ENCODE measurements at regions not wholly inside any gene's neighbourhood (a gene's known extent, or its start where the extent isn't known, plus 50 kb on each side); places are given as distances from the start of the nearest gene placed in this dataset.

GRCh38 chr9:106456581-106456980 is 406.4 kb upstream of the ZNF462 start:
- no peaks in the 10 kb centered on the region for H3K9me3 ChIP-seq (ENCODE audit: control insufficient read depth, insufficient read depth, low read length)
- H3K27ac ChIP-seq (ENCODE audit: low read depth, low read length) = no peak overlapping the region
- DNase-seq (ENCODE audit: low read depth in 4 of 6, low spot score in 6 of 6) = no peak
- H3K27me3 ChIP-seq (ENCODE audit: control insufficient read depth, insufficient read depth, low read length) = no peaks in the 10 kb centered on the region
- H3K4me1 ChIP-seq (ENCODE audit: control insufficient read depth, insufficient read depth, low read length) = no peaks in the 10 kb centered on the region
- no peaks in the 10 kb centered on the region for H3K36me3 ChIP-seq (ENCODE audit: control insufficient read depth, insufficient read depth, low read length)
- 53% methylated on average over 3 of the region's 4 CpGs for WGBS (ENCODE audit: insufficient coverage)
- H3K4me3 ChIP-seq (ENCODE audit: low read depth, low read length) = no peak overlapping the region

DNA sequence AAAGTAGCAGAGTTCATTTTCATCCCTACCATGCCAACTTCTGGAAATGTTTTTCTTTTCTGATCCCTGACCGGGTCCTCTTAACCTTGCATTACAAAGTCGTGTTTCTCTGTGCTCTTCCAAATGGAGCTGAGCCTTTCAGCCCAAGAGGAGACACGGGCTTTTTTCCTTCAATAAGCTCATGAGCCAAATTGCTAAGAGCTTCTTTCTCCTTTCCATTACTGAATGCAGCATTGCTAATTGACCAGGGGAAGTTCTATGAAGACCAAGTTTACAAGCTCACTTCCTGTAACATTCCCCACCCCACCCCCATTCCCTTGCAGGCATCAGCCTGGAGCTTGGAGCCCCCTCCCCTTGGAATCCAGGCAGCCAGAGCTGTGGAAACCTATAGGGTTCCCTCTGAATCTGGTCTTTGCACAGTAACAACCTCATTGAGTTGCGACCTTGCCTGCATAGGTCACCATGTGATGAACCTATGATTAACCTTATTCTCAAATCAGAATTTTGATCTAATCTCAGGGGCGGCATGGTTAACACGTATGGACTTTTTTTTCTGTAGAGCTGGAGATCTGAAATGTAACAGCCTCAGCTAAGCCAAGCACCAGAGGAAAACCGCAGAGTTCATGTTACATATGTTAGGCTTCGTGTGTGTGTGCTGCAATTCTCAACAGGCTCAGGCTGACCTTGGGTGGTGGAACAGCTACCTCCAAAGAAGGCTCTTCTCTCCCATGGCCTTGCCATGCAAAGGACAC is 395.7 kb upstream of the ZNF462 start:
- H3K27me3 ChIP-seq (ENCODE audit: control insufficient read depth, insufficient read depth, low read length) = no peaks in the 10 kb centered on the region
- H3K4me3 ChIP-seq (ENCODE audit: low read depth, low read length) = no peak overlapping the region
- peaks cover 2% of the 10 kb centered on the region for H3K9me3 ChIP-seq (ENCODE audit: control insufficient read depth, insufficient read depth, low read length)
- no peaks in the 10 kb centered on the region for H3K4me1 ChIP-seq (ENCODE audit: control insufficient read depth, insufficient read depth, low read length)
- DNase-seq (ENCODE audit: low read depth in 4 of 6, low spot score in 6 of 6) = peak in 1 of 6 donors; percentile 5
- WGBS (ENCODE audit: insufficient coverage) = 39% methylated on average over 3 of the region's 8 CpGs
- no peak overlapping the region for H3K27ac ChIP-seq (ENCODE audit: low read depth, low read length)
- H3K36me3 ChIP-seq (ENCODE audit: control insufficient read depth, insufficient read depth, low read length) = no peaks in the 10 kb centered on the region

DNA sequence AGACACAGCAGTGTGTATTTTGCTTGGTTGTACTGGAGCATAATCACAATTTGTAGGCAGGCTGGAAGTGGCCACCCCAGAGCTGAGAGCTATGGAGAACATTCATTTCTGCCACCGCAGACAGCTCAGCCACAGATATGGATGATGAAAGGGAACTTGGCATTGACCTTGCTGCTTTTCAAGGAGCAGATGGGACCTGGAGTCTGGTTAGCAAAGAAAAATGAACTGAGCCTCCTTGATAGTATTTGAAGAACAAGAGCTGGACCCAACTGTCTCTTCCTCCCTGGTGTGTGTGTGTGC is 395.2 kb upstream of the ZNF462 start:
- 100% methylated on average over 1 of the region's 1 CpG for WGBS (ENCODE audit: insufficient coverage)
- Histone ChIP-seq H3K27me3 (ENCODE audit: control insufficient read depth, insufficient read depth, low read length) (no peaks in the 10 kb centered on the region), H3K27ac (ENCODE audit: low read depth, low read length) (no peak overlapping the region), H3K4me1 (ENCODE audit: control insufficient read depth, insufficient read depth, low read length) (no peaks in the 10 kb centered on the region), H3K9me3 (ENCODE audit: control insufficient read depth, insufficient read depth, low read length) (peaks cover 2% of the 10 kb centered on the region), H3K4me3 (ENCODE audit: low read depth, low read length) (no peak overlapping the region), H3K36me3 (ENCODE audit: control insufficient read depth, insufficient read depth, low read length) (no peaks in the 10 kb centered on the region)
- DNase-seq (ENCODE audit: low read depth in 4 of 6, low spot score in 6 of 6) = peak in 1 of 6 donors; percentile 10

- H3K9me3 ChIP-seq (ENCODE audit: control insufficient read depth, insufficient read depth, low read length) = peaks cover 2% of the 10 kb centered on the region
- no peak overlapping the region for H3K4me3 ChIP-seq (ENCODE audit: low read depth, low read length)
- DNase-seq (ENCODE audit: low read depth in 4 of 6, low spot score in 6 of 6) = no peak
- H3K27me3 ChIP-seq (ENCODE audit: control insufficient read depth, insufficient read depth, low read length) = no peaks in the 10 kb centered on the region
- H3K27ac ChIP-seq (ENCODE audit: low read depth, low read length) = no peak overlapping the region
- no peaks in the 10 kb centered on the region for H3K4me1 ChIP-seq (ENCODE audit: control insufficient read depth, insufficient read depth, low read length)
- H3K36me3 ChIP-seq (ENCODE audit: control insufficient read depth, insufficient read depth, low read length) = no peaks in the 10 kb centered on the region
Observed at GRCh38 chr9:106468431-106468830, 394.5 kb upstream of the ZNF462 start.

DNA sequence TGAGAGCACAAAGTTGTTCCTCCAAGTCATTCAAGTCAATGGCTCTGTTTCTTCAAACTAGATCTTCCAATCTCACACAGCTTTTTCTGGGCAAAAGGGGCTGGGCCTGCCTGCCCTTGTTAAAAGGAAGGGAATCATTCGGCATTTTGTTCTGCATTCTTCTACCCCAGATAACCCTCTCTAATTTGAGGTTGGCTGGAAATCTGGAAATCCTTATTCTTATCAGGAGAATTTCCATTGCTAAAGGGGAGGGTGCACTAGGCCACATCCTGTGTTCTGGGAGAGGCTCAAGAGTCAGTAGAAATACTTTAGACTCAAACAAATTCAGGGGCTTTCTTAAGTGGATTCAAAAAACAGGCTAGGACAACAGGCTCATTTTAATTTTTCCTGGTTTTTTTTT is 384.7 kb upstream of the ZNF462 start:
- no peak overlapping the region for H3K4me3 ChIP-seq (ENCODE audit: low read depth, low read length)
- no peak overlapping the region for H3K27ac ChIP-seq (ENCODE audit: low read depth, low read length)
- H3K4me1 ChIP-seq (ENCODE audit: control insufficient read depth, insufficient read depth, low read length) = no peaks in the 10 kb centered on the region
- H3K27me3 ChIP-seq (ENCODE audit: control insufficient read depth, insufficient read depth, low read length) = no peaks in the 10 kb centered on the region
- no peaks in the 10 kb centered on the region for H3K9me3 ChIP-seq (ENCODE audit: control insufficient read depth, insufficient read depth, low read length)
- H3K36me3 ChIP-seq (ENCODE audit: control insufficient read depth, insufficient read depth, low read length) = no peaks in the 10 kb centered on the region
- no CpG with 5 or more reads among the region's 1 CpG for WGBS (ENCODE audit: insufficient coverage)
- DNase-seq (ENCODE audit: low read depth in 4 of 6, low spot score in 6 of 6) = no peak

- no CpG with 5 or more reads among the region's 2 CpGs for WGBS (ENCODE audit: insufficient coverage)
- Histone ChIP-seq H3K9me3 (ENCODE audit: control insufficient read depth, insufficient read depth, low read length) (no peaks in the 10 kb centered on the region), H3K4me1 (ENCODE audit: control insufficient read depth, insufficient read depth, low read length) (no peaks in the 10 kb centered on the region), H3K27me3 (ENCODE audit: control insufficient read depth, insufficient read depth, low read length) (no peaks in the 10 kb centered on the region), H3K27ac (ENCODE audit: low read depth, low read length) (no peak overlapping the region), H3K4me3 (ENCODE audit: low read depth, low read length) (no peak overlapping the region), H3K36me3 (ENCODE audit: control insufficient read depth, insufficient read depth, low read length) (no peaks in the 10 kb centered on the region)
- peak in 1 of 6 donors; percentile 36 for DNase-seq (ENCODE audit: low read depth in 4 of 6, low spot score in 6 of 6)
Observed at GRCh38 chr9:106478727-106479126, 384.2 kb upstream of the ZNF462 start.

DNA sequence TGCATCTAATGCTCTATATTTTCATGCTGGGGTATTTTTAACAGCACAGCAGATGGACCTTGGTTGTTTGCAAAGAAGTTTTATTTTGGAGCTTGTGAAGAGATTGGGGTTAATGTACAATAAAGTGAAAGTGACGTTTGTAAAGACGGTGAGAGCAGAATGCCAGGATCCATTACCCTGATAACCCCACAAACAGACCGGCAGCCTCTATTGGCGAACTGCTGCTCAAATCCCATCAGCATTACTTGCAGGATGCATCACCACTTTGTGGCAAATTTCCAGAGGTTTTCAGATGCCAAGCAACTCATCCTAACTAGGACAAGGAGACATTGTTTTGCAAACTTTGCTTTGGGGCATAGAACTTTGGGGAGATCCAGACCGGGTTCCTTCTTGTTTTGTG is 383.3 kb upstream of the ZNF462 start:
- H3K4me1 ChIP-seq (ENCODE audit: control insufficient read depth, insufficient read depth, low read length) = no peaks in the 10 kb centered on the region
- no peak overlapping the region for H3K27ac ChIP-seq (ENCODE audit: low read depth, low read length)
- DNase-seq (ENCODE audit: low read depth in 4 of 6, low spot score in 6 of 6) = peak in 3 of 6 donors; percentile 9 to 27 (median 14)
- H3K4me3 ChIP-seq (ENCODE audit: low read depth, low read length) = no peak overlapping the region
- no peaks in the 10 kb centered on the region for H3K36me3 ChIP-seq (ENCODE audit: control insufficient read depth, insufficient read depth, low read length)
- 50% methylated on average over 1 of the region's 5 CpGs for WGBS (ENCODE audit: insufficient coverage)
- H3K27me3 ChIP-seq (ENCODE audit: control insufficient read depth, insufficient read depth, low read length) = no peaks in the 10 kb centered on the region
- no peaks in the 10 kb centered on the region for H3K9me3 ChIP-seq (ENCODE audit: control insufficient read depth, insufficient read depth, low read length)

- 96% methylated on average over 3 of the region's 5 CpGs for WGBS (ENCODE audit: insufficient coverage)
- Histone ChIP-seq H3K9me3 (ENCODE audit: control insufficient read depth, insufficient read depth, low read length) (no peaks in the 10 kb centered on the region), H3K4me3 (ENCODE audit: low read depth, low read length) (no peak overlapping the region), H3K4me1 (ENCODE audit: control insufficient read depth, insufficient read depth, low read length) (no peaks in the 10 kb centered on the region), H3K27ac (ENCODE audit: low read depth, low read length) (no peak overlapping the region), H3K27me3 (ENCODE audit: control insufficient read depth, insufficient read depth, low read length) (no peaks in the 10 kb centered on the region), H3K36me3 (ENCODE audit: control insufficient read depth, insufficient read depth, low read length) (no peaks in the 10 kb centered on the region)
- DNase-seq (ENCODE audit: low read depth in 4 of 6, low spot score in 6 of 6) = no peak
Observed at GRCh38 chr9:106481013-106481609, 381.9 kb upstream of the ZNF462 start.

GRCh38 chr9:106482733-106483132 is 380.2 kb upstream of the ZNF462 start:
- Histone ChIP-seq H3K4me3 (ENCODE audit: low read depth, low read length) (no peak overlapping the region), H3K27ac (ENCODE audit: low read depth, low read length) (no peak overlapping the region), H3K36me3 (ENCODE audit: control insufficient read depth, insufficient read depth, low read length) (no peaks in the 10 kb centered on the region), H3K4me1 (ENCODE audit: control insufficient read depth, insufficient read depth, low read length) (no peaks in the 10 kb centered on the region), H3K27me3 (ENCODE audit: control insufficient read depth, insufficient read depth, low read length) (no peaks in the 10 kb centered on the region), H3K9me3 (ENCODE audit: control insufficient read depth, insufficient read depth, low read length) (no peaks in the 10 kb centered on the region)
- DNase-seq (ENCODE audit: low read depth in 4 of 6, low spot score in 6 of 6) = no peak

DNA sequence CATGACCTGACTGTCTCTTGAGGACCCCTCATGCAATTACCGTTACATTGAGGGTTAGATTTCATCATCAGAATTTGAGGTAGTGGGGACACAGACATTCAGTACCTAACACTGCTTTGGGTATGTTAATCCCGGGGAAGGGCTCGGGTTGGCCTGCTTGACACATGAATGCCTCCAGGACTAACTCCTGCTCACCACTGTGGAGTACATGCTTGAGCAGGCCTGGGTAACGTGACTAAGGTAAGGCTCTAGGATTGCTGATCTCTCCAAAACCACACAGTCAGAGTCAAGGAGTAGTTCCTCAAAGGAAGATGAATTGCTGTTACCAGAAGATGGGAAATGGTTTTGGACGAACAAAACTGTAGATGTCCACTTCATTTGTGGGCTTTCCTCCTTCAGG is 376.3 kb upstream of the ZNF462 start:
- DNase-seq (ENCODE audit: low read depth in 4 of 6, low spot score in 6 of 6) = no peak
- Histone ChIP-seq H3K27ac (ENCODE audit: low read depth, low read length) (no peak overlapping the region), H3K9me3 (ENCODE audit: control insufficient read depth, insufficient read depth, low read length) (no peaks in the 10 kb centered on the region), H3K4me3 (ENCODE audit: low read depth, low read length) (no peak overlapping the region), H3K4me1 (ENCODE audit: control insufficient read depth, insufficient read depth, low read length) (no peaks in the 10 kb centered on the region), H3K27me3 (ENCODE audit: control insufficient read depth, insufficient read depth, low read length) (no peaks in the 10 kb centered on the region), H3K36me3 (ENCODE audit: control insufficient read depth, insufficient read depth, low read length) (no peaks in the 10 kb centered on the region)
- WGBS (ENCODE audit: insufficient coverage) = 90% methylated on average over 4 of the region's 5 CpGs

Data from spinal cord (tissue), 9 donors.